EL (cell line): ENCODE measurements at regions not wholly inside any gene's neighbourhood (a gene's known extent, or its start where the extent isn't known, plus 50 kb on each side); places are given as distances from the start of the nearest gene placed in this dataset.
A peak's percentile ranks its signal among the peaks of the same experiment; 100 is the strongest.

ENCODE experiments used
- DNase-seq: peaks from one replicate; pipeline ENCODE4 v3.0.0-alpha.2; 2016

DNA sequence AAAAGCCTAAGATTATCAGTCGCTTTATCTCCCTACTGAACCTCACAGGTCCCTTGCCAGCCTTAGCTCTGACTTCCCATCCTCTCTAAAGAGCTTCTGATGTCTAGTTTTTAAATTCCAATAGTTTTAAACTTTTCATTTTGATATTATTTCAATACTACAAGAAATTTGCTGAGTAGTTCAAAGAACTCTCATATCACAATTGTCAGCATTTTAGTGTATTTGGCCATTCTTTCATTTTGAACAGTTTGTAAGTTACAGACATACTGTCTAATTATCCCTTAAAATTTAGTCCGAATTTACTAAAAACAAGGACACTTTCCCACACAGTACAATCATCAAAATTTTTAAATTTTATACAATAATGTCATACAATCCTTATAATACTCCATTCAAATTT is 666.8 kb upstream of the SETBP1 start:
- no peak for DNase-seq

DNA sequence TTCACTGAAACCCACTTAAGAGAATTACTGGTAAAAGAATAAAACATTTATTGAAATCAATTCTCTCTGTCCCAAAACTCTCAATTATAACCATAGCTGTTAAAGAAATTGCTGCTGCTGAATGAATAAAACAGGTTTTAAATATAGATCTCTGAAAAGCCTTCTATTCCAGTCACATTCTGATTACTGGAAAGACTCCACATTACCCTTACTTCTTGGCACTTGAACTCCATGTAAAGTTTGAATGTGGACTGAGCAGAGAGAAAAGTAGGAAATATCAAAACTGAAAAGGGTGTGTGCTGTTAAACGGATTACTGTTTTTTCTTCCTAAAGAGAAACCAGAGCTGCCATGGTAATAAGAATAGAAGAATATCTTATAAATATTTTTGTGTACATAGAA is 655.3 kb upstream of the SETBP1 start:
- DNase-seq = no peak

GRCh38 chr18:44028109-44028508 is 652.6 kb upstream of the SETBP1 start:
- DNase-seq = no peak

DNA sequence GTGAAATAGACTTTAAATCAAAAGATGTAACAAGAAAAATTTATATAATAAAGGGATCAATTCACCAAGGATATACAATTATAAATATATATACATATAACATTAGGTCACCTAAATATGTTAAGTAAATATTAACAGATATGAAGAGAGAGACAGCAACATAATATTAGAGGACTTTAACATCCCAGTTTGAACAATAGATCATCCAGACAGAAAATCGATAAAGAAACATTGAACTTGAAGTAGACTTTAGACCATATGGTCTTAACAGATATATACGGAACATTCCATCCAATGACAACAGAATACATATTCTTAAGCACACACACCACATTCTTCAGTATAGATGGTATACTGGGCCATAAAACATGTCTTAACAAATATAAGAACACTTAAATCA is 649.6 kb upstream of the SETBP1 start:
- DNase-seq = no peak

- DNase-seq = no peak
Measured at GRCh38 chr18:44033144-44033701, 647.5 kb upstream of the SETBP1 start.

DNA sequence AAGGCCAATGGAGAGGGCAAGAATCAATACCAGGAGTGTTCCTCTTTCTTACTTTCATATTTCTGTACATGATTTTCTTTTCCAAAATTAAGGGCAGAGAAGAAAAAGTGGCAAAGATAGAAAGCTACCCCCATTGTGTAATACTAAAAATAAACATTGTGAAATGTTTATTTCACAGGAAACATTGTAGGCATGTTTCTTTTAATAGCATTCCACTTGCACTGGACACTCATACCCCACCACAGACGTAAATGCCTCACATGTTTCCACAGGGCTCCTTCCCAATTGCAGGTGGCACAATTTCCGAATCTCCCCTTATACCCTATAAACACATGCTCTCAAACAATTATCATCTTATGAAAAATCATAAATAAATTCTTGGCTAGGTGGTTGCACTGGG is 645.1 kb upstream of the SETBP1 start:
- DNase-seq = no peak

- peak; percentile 1 for DNase-seq
Measured at GRCh38 chr18:44036501-44036900, 644.2 kb upstream of the SETBP1 start.

DNA sequence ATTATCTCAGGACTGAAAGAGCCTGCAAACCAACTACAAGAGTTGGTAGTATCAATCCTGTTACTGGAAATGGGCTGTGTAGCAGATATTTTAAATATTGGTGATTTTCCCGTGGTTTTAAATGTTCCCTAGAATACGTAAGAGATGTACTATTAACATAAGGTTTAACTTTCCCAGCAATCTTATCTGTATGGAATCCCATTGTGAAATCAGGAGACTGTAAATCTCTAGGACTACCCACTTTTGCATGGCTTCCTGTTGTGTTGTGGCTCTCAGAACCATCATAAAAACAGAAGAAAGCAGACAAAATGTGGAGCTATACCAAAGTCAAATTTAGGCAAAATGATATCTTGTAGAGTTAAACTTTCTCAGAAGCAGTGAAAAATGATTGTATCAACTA is 641.5 kb upstream of the SETBP1 start:
- DNase-seq = no peak

DNA sequence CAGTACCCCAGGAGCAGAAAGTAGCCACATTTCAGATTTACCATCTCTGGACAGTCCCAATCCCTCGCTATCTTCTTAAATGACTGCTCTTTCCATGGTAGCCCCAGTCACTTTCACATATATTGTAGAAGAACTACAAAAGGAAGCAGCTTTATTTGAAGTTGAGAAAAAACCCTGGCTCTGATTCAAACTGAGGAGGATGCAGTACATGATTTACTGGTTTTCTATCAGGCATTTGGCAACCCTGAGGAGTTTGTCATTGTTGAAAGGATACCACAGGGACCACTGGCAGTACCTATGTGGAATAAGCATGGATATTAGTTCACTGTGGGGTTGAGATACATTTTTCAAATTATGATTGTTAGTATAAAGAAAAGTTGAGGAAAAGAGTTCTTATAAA is 640.9 kb upstream of the SETBP1 start:
- DNase-seq = no peak

- no peak for DNase-seq
Measured at GRCh38 chr18:44041553-44041952, 639.1 kb upstream of the SETBP1 start.

- no peak for DNase-seq
Measured at GRCh38 chr18:44041961-44042360, 638.7 kb upstream of the SETBP1 start.

- no peak for DNase-seq
Measured at GRCh38 chr18:44046376-44046975, 634.2 kb upstream of the SETBP1 start.

DNA sequence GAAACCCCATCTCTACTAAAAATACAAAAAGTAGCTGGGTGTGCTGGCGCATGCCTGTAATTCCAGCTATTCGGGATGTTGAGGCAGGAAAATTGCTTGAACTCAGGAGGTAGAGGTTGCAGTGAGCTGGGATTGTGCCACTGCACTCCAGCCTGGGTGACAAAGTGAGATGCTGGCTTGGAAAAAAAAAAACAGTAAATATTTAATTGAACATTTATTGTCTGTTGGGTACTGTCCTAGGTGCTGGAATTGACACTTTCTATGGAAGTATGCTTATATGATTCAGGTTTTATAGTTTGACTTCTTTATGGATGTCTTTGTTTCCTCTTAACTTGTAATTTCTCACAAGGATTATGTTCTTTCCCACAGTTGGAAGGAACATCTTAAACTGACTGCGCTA is 633.1 kb upstream of the SETBP1 start:
- DNase-seq = no peak

DNA sequence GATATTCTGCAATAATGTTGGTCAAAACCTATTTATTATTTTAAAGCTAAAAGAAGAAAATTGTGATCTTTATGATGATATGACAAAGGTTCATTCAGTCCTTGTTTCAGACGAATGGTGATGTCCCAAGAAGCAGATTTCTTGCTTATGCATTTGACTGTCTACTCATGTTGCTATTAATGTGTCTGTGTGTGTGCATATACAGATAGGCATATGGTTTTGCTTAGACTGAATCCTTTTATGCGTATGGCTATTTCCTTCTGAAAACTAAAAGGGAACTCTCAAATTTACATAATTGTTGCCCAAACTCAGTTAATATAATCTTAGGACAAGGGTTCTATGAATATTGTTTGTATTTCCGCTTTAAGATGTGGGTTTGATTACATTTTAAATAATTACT is 632.3 kb upstream of the SETBP1 start:
- no peak for DNase-seq

GRCh38 chr18:44048846-44049245 is 631.8 kb upstream of the SETBP1 start:
- DNase-seq = no peak

DNA sequence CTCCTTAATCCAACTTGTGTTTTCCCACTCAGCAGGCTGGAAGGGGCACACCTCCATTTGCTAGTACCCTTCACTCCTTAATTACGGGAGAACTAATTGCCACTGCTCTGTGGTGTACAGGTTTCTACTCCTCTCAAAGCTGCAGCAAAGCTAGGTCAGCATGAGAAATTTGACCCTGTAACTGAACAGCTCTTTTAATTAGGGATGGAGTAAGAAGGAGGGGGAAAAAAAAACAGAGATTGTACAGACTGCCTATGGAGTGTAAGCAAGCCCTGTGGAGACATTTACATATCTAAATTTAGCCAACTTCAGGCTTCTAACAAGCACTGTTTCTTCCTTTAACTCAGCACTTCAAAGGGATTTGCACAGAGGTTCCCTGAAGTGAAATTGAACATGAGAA is 629.7 kb upstream of the SETBP1 start:
- DNase-seq = no peak

DNA sequence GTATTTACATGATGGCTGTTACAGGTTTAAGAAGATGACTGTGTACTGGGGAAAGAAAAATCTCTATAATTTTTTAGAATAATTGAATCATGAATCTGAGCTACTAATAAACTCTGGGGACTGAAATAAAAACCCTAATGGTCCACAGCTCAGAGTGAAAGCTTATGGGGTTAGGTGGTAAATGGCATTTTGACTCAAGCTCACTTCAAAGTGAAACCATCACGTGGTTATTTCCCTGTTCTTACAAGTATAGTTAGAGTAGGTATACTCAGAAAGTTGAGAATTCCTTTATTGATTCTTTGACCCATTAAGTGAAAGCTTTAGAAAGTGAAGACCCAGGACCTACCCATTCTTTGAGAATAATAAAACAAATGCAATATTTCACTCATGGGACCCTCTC is 626.2 kb upstream of the SETBP1 start:
- DNase-seq = no peak

DNA sequence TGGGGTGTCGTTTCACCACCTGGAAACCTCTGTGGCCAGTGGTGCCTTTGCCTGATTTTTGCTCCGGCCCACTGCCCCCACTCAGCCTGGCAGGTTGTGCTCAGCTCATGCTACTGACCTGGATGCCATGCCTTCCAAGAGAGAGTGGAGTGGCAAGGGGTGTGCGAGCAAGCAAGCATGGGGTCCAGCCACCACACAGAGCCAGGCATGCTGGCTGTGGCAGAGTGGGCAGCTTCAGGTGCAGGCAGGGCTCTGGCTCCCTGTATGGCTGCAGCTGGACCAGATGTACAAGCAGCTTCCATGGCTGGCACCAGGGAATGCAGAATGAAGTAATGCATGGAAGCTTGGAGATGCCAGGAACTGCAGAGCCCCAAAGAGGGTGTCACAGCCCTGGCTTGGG is 620.5 kb upstream of the SETBP1 start:
- DNase-seq = no peak

- DNase-seq = no peak
Measured at GRCh38 chr18:44061438-44061837, 619.2 kb upstream of the SETBP1 start.

DNA sequence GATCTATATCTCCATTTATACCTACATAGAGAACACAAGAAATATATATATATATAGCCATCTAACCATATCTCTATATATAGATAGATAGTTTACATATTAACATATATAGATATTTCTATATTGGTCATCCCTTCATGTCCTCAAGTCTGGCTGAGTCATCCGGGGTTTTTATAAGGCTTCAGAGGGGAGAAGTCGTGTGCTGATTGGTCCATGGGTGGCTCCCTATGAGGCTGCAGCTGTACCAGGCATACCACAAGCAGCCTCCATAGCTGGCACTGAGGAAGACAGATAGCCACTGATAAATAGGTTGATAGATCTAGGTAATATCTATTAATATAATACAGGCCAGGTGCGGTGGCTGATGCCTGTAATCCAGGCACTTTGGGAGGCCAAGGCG is 618.3 kb upstream of the SETBP1 start:
- peak; percentile 1 for DNase-seq

DNA sequence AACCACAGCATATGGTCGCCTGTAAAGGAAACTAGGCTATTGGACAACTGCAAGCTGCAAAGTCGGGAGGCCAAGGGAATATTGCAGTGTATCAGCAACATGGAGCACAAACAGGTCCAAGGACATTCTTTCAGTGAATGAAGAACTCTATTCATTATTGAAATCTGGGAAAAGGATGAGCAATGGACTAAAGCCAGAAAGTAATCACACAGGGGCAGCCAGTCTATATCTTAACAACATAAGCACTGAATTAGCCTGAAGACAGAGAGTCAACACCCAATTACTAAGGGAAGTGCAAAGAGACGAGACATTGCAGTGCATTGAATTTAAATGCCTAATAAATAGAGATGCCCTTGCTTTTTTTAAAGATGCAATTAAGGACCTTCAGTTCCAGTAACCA is 615.5 kb upstream of the SETBP1 start:
- DNase-seq = no peak

DNA sequence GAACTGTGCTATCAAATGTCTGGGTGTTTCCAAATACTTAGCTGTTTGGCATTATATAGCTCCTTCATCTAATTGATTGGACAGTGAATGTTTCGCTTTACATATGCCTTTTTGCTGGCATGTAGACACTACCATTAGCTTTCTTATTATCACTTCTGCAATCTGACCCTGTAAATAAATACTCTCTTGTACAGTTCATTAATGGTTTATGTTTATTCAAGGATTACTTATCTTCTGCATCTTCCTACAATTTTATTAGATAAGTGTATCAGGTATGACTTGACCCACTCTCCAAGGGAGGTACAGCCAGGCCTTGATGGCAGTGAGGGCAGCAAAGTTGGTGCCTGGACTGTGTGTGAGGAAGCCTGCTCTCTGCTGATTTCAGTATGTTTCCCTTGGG is 614.1 kb upstream of the SETBP1 start:
- no peak for DNase-seq

- no peak for DNase-seq
Measured at GRCh38 chr18:44067186-44067585, 613.5 kb upstream of the SETBP1 start.

DNA sequence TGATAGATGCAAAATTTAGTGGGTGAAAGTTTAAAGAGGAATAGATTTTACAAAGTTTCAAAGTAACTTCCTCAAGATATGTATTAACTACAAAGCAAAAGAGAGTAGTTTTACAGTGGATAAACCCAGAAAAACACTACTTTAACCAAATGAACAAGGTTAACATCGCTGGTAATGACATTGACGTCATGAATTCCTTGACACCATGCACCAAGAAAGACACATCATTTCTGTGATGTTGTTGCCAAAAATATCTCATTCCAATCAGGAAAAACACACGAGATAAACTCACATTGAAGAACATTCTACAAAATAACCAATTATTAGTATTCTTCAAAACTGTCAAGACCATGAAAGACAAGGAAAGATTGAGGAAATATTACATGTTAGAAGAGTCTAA is 605.6 kb upstream of the SETBP1 start:
- DNase-seq = no peak

GRCh38 chr18:44079606-44080005 is 601.1 kb upstream of the SETBP1 start:
- peak; percentile 42 for DNase-seq

- no peak for DNase-seq
Measured at GRCh38 chr18:44080054-44080453, 600.6 kb upstream of the SETBP1 start.
